Fibroblast of mammary gland (primary cell): ENCODE measurements at regions not wholly inside any gene's neighbourhood (a gene's known extent, or its start where the extent isn't known, plus 50 kb on each side); places are given as distances from the start of the nearest gene placed in this dataset.

Source experiments
- DNase-seq: peaks from one replicate; pipeline ENCODE4 v3.0.0-alpha.2; 2010; ENCODE audit warnings: low read depth
- H3K4me3 ChIP-seq: 2 replicates; pipeline ENCODE4 v1.5.1; 2011; ENCODE audit warnings: low read depth, mild to moderate bottlenecking, low read length, moderate library complexity; ENCODE audit not compliant: control insufficient read depth
- CTCF ChIP-seq: conservative IDR thresholded peaks from 2 replicates; pipeline ENCODE4 v1.5.1; 2011; ENCODE audit warnings: low read depth, low read length, inconsistent platforms; ENCODE audit not compliant: control insufficient read depth, insufficient read depth

GRCh38 chr1:47627016-47627415 lies 189.2 kb downstream of the FOXD2 start:
- no peak for TF ChIP-seq CTCF
- DNase-seq: no peak
- H3K4me3 ChIP-seq: no peak overlapping the region

- TF ChIP-seq CTCF: no peak
- no peak overlapping the region for H3K4me3 ChIP-seq
- no peak for DNase-seq
Observed at GRCh38 chr1:47627471-47628370, 189.9 kb downstream of the FOXD2 start.

GRCh38 chr1:47629201-47629600 lies 191.4 kb downstream of the FOXD2 start:
- DNase-seq: no peak
- no peak overlapping the region for H3K4me3 ChIP-seq
- no peak for TF ChIP-seq CTCF

- H3K4me3 ChIP-seq: no peak overlapping the region
- no peak for TF ChIP-seq CTCF
- no peak for DNase-seq
Observed at GRCh38 chr1:47630346-47630745, 192.5 kb downstream of the FOXD2 start.

GRCh38 chr1:47631411-47631995 lies 193.7 kb downstream of the FOXD2 start:
- TF ChIP-seq CTCF: no peak

GRCh38 chr1:47635111-47635510 lies 197.3 kb downstream of the FOXD2 start:
- TF ChIP-seq CTCF: no peak
- no peak overlapping the region for H3K4me3 ChIP-seq
- DNase-seq: no peak

More at GRCh38 chr1:47631411-47631995, 193.7 kb downstream of the FOXD2 start:
- no peak overlapping the region for H3K4me3 ChIP-seq
- no peak for DNase-seq
